ENCODE measurements at regions not wholly inside any gene's neighbourhood (a gene's known extent, or its start where the extent isn't known, plus 50 kb on each side); places are given as distances from the start of the nearest gene placed in this dataset.
"Not testable (repeated sequence)": the region's sequence is repeated elsewhere in the genome, so short reads cannot be mapped to it uniquely, and the experiment has no call there.

GRCh38 chr1:214715126-214715525, 112.1 kb downstream of the CENPF start:
- no peak for DNase-seq

GRCh38 chr1:214717351-214717750, 114.4 kb downstream of the CENPF start:
- no peak for DNase-seq

- DNase-seq = no peak
Measured at GRCh38 chr1:214718724-214719123, 115.7 kb downstream of the CENPF start.

- no peak for DNase-seq
Measured at GRCh38 chr1:214719207-214719606, 116.2 kb downstream of the CENPF start.

GRCh38 chr1:214720561-214720960, 117.6 kb downstream of the CENPF start:
- no peak for DNase-seq

- DNase-seq = no peak
Measured at GRCh38 chr1:214727274-214727673, 124.3 kb downstream of the CENPF start.

GRCh38 chr1:214739621-214740238, 136.7 kb downstream of the CENPF start:
- no peak for DNase-seq

GRCh38 chr1:214740471-214740870, 137.5 kb downstream of the CENPF start:
- no peak for DNase-seq

- DNase-seq = no peak
Measured at GRCh38 chr1:214747050-214747635, 144.1 kb downstream of the CENPF start.

- no peak for DNase-seq
Measured at GRCh38 chr1:214753236-214753852, 150.3 kb downstream of the CENPF start.

GRCh38 chr1:214761030-214761429, 158.0 kb downstream of the CENPF start:
- DNase-seq = no peak

- DNase-seq = no peak
Measured at GRCh38 chr1:214762902-214763301, 159.9 kb downstream of the CENPF start.

GRCh38 chr1:214764502-214764901, 161.5 kb downstream of the CENPF start:
- DNase-seq = no peak

GRCh38 chr1:214767221-214767620, 164.2 kb downstream of the CENPF start:
- DNase-seq = no peak

GRCh38 chr1:214769666-214770065, 166.7 kb downstream of the CENPF start:
- DNase-seq = not testable (repeated sequence)

- no peak for DNase-seq
Measured at GRCh38 chr1:214777364-214777763, 174.4 kb downstream of the CENPF start.

- DNase-seq = no peak
Measured at GRCh38 chr1:214791961-214792360, 189.0 kb downstream of the CENPF start.

- DNase-seq = no peak
Measured at GRCh38 chr1:214792527-214793186, 189.7 kb downstream of the CENPF start.

- DNase-seq = no peak
Measured at GRCh38 chr1:214793708-214794107, 190.7 kb downstream of the CENPF start.

- no peak for DNase-seq
Measured at GRCh38 chr1:214801191-214801590, 198.2 kb downstream of the CENPF start.

GRCh38 chr1:214808845-214809460, 206.0 kb downstream of the CENPF start:
- DNase-seq = no peak

GRCh38 chr1:214816603-214817002, 213.6 kb downstream of the CENPF start:
- no peak for DNase-seq

GRCh38 chr1:214823311-214824117, 220.5 kb downstream of the CENPF start:
- no peak for DNase-seq
